Uterus (tissue), 2 donors: ENCODE measurements at regions not wholly inside any gene's neighbourhood (a gene's known extent, or its start where the extent isn't known, plus 50 kb on each side); places are given as distances from the start of the nearest gene placed in this dataset.

Experiments
- POLR2A ChIP-seq, 2 donors: fragments of 450-650 bp; IDR thresholded peaks; one replicate each; pipeline ENCODE4 v1.6.1; 2016; ENCODE audit warnings: antibody characterized with exemption in 2 of 2, mild to moderate bottlenecking in 1 of 2, moderate library complexity in 1 of 2
- TF ChIP-seq, protein P1 (sequence below), 4 experiments: fragments of 200-600 bp in 2 of 4; fragments of 450-650 bp in 2 of 4; sonication (generic) in 2 of 4; IDR thresholded peaks; one replicate each; pipeline ENCODE4 v1.5.1; 2016 to 2019; ENCODE audit warnings: antibody characterized with exemption in 4 of 4, mild to moderate bottlenecking in 2 of 4, moderate library complexity in 1 of 4

DNA sequence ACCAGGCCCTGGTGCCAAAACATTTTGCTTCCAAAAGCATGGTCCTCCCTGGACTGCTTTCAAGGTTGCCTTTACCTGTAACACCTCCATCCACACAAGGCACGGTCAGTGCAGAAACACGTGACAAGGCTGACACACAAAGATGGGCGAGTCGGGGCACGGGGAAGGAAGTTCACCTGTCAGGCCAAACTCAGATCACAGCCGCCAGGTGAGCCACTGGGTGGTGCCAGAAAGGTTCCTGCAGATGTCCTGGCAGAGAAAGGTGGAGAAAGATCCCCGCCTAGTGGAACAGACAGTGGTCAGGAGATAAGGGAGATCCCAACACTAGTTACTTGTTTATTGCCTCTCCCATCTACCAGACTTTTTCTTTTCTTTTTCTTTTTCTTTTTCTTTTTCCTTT is 155.3 kb downstream of the AIPL1 start:
- TF ChIP-seq, protein P1, sequence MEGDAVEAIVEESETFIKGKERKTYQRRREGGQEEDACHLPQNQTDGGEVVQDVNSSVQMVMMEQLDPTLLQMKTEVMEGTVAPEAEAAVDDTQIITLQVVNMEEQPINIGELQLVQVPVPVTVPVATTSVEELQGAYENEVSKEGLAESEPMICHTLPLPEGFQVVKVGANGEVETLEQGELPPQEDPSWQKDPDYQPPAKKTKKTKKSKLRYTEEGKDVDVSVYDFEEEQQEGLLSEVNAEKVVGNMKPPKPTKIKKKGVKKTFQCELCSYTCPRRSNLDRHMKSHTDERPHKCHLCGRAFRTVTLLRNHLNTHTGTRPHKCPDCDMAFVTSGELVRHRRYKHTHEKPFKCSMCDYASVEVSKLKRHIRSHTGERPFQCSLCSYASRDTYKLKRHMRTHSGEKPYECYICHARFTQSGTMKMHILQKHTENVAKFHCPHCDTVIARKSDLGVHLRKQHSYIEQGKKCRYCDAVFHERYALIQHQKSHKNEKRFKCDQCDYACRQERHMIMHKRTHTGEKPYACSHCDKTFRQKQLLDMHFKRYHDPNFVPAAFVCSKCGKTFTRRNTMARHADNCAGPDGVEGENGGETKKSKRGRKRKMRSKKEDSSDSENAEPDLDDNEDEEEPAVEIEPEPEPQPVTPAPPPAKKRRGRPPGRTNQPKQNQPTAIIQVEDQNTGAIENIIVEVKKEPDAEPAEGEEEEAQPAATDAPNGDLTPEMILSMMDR (IDR thresholded peaks at IDR 0.05), result no peak
- no peak for TF ChIP-seq POLR2A (IDR thresholded peaks at IDR 0.05)
